ENCODE measurements at regions not wholly inside any gene's neighbourhood (a gene's known extent, or its start where the extent isn't known, plus 50 kb on each side); places are given as distances from the start of the nearest gene placed in this dataset.

- no peak for DNase-seq (ENCODE audit: low spot score)
Measured at GRCh38 chr10:63708421-63708820, 187.2 kb downstream of the REEP3 start.

GRCh38 chr10:63710703-63711102, 189.5 kb downstream of the REEP3 start:
- no peak for DNase-seq (ENCODE audit: low spot score)

- DNase-seq (ENCODE audit: low spot score): no peak
Measured at GRCh38 chr10:63711361-63711760, 190.2 kb downstream of the REEP3 start.

GRCh38 chr10:63711867-63712716, 190.9 kb downstream of the REEP3 start:
- peak; percentile 75 for DNase-seq (ENCODE audit: low spot score)

- DNase-seq (ENCODE audit: low spot score): no peak
Measured at GRCh38 chr10:63712717-63713115, 191.5 kb downstream of the REEP3 start.

GRCh38 chr10:63713191-63714144, 192.3 kb downstream of the REEP3 start:
- DNase-seq (ENCODE audit: low spot score): peak; percentile 39

- DNase-seq (ENCODE audit: low spot score): no peak
Measured at GRCh38 chr10:63716016-63716580, 194.9 kb downstream of the REEP3 start.

GRCh38 chr10:63717027-63717715, 196.0 kb downstream of the REEP3 start:
- DNase-seq (ENCODE audit: low spot score): no peak

GRCh38 chr10:63718006-63718405, 196.8 kb downstream of the REEP3 start:
- no peak for DNase-seq (ENCODE audit: low spot score)

GRCh38 chr10:63718421-63718820, 197.2 kb downstream of the REEP3 start:
- no peak for DNase-seq (ENCODE audit: low spot score)

- DNase-seq (ENCODE audit: low spot score): no peak
Measured at GRCh38 chr10:63719226-63719856, 198.1 kb downstream of the REEP3 start.

GRCh38 chr10:63720072-63720537, 198.9 kb downstream of the REEP3 start:
- peak; percentile 59 for DNase-seq (ENCODE audit: low spot score)

GRCh38 chr10:63720676-63721075, 199.5 kb downstream of the REEP3 start:
- DNase-seq (ENCODE audit: low spot score): no peak

- DNase-seq (ENCODE audit: low spot score): peak; percentile 44
Measured at GRCh38 chr10:63722537-63722936, 201.3 kb downstream of the REEP3 start.

- no peak for DNase-seq (ENCODE audit: low spot score)
Measured at GRCh38 chr10:63723320-63723719, 202.1 kb downstream of the REEP3 start.

- no peak for DNase-seq (ENCODE audit: low spot score)
Measured at GRCh38 chr10:63723741-63724140, 202.5 kb downstream of the REEP3 start.

- DNase-seq (ENCODE audit: low spot score): no peak
Measured at GRCh38 chr10:63724922-63725321, 203.7 kb downstream of the REEP3 start.

- DNase-seq (ENCODE audit: low spot score): no peak
Measured at GRCh38 chr10:63726867-63727266, 205.7 kb downstream of the REEP3 start.

- DNase-seq (ENCODE audit: low spot score): no peak
Measured at GRCh38 chr10:63727636-63728035, 206.4 kb downstream of the REEP3 start.

GRCh38 chr10:63735305-63735704, 214.1 kb downstream of the REEP3 start:
- no peak for DNase-seq (ENCODE audit: low spot score)

GRCh38 chr10:63738410-63738809, 217.2 kb downstream of the REEP3 start:
- no peak for DNase-seq (ENCODE audit: low spot score)
